HG02798 (cell line): ENCODE measurements at regions not wholly inside any gene's neighbourhood (a gene's known extent, or its start where the extent isn't known, plus 50 kb on each side); places are given as distances from the start of the nearest gene placed in this dataset.
"Not testable (repeated sequence)": the region's sequence is repeated elsewhere in the genome, so short reads cannot be mapped to it uniquely, and the experiment has no call there.

Experiments used
- ATAC-seq: cut with Tn5 transposase; IDR thresholded peaks from one replicate; pipeline ENCODE4 v1.9.1; 2021; ENCODE audit warnings: mild to moderate bottlenecking; ENCODE audit not compliant: unreplicated experiment, poor library complexity

GRCh38 chr13:26847281-26847680 lies 86.7 kb upstream of the GPR12 start:
- ATAC-seq: no peak

- ATAC-seq: not testable (repeated sequence)
Observed at GRCh38 chr13:26845063-26845462, 84.5 kb upstream of the GPR12 start.

DNA sequence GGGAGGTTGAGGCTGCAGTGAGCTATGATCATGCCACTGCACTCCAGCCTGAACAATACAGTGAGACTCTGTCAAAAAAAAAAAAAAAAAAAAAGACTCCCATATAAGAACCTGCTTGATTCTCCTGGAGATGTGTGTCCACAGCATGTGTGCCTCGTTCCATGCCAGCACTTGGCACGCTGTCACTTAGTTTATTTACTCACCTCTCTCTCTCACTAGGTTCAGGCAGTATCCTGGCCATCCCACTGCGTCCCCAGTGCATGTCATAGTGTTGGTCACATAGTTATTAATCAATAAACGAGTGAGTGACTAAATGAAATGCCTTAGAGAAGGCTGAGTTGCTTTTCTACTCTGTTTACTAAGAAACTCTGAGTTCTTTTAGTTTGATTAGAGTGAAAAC lies 79.1 kb upstream of the GPR12 start:
- ATAC-seq: no peak

- ATAC-seq: no peak
Observed at GRCh38 chr13:26838821-26839220, 78.2 kb upstream of the GPR12 start.

DNA sequence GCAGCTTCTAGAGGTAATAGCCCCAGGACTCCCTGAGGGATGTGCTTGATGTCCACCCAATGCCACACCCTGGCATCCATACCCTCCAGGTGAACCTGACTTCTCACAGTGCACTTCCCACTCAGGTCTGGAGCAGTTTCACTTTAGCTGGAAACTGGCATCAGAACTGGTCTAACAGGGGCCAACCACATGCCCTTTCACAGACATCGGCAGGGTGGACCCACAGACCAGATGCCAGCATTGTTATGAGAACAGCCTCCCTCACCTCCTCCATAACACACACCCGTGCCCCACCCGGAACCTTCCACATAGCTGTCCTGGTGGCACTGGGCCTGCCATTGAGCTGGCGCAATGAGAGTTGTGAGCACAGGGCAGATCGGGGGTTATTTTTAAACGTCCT lies 77.4 kb upstream of the GPR12 start:
- no peak for ATAC-seq

DNA sequence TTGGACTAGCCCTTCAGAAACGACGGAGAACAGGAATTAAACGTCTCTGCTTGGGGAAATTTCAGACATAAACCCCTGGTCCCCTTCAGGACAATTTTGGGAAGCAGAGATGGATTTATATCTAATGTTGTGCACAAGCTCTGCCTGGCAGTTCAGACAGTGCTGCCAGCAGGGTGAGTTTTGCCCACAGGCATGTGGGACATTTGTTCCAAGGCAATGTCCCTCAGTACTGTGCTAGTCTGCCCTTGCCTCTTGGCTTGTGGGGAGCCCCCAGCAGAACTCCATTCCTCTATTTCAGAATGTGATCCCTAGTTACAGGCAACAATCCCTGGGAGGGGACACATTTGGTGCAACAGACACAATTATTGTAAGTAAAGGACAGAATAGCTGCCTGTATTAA lies 76.5 kb upstream of the GPR12 start:
- no peak for ATAC-seq

DNA sequence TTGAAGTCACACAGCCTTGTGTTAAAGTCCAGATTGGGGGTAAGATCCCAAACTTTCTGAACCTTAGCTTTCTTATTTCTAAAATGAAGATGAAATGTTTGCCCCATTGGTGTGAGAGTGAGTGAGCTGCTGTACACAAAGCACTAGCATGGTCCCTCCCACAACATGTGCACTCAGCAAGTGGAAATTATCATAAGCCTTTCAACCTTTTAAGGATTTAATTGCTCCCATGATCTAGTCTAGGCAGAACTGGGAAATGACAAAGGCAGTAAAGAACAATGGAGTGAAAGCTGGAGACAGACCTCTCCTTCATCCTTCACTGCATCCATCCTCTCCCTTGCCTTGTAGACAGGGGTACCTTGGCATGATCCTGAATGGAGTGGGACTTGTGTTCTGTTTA lies 76.0 kb upstream of the GPR12 start:
- ATAC-seq: no peak

DNA sequence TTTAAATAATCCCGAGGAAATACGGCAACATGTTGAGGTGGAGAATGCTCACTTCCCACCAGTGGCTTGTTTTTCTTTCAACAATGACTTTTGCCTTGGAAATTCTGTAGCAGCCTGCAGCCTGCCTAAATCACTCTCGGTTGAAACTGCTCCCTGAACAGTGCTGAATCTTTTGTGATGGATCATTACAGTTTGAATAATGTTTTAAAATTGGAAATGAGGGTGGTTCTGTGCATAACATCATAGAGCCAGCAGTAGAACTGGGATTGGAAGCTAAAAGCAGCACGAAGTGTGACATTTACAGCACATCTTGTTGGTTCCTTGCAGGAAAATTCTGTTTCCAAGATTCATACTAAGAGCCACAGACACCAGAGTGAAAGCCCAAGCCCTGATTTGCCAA lies 74.1 kb upstream of the GPR12 start:
- ATAC-seq: no peak

GRCh38 chr13:26831336-26831908 lies 70.8 kb upstream of the GPR12 start:
- no peak for ATAC-seq

GRCh38 chr13:26829716-26830115 lies 69.1 kb upstream of the GPR12 start:
- ATAC-seq: no peak

GRCh38 chr13:26824581-26824980 lies 64.0 kb upstream of the GPR12 start:
- no peak for ATAC-seq

- ATAC-seq: no peak
Observed at GRCh38 chr13:26822146-26822545, 61.6 kb upstream of the GPR12 start.

DNA sequence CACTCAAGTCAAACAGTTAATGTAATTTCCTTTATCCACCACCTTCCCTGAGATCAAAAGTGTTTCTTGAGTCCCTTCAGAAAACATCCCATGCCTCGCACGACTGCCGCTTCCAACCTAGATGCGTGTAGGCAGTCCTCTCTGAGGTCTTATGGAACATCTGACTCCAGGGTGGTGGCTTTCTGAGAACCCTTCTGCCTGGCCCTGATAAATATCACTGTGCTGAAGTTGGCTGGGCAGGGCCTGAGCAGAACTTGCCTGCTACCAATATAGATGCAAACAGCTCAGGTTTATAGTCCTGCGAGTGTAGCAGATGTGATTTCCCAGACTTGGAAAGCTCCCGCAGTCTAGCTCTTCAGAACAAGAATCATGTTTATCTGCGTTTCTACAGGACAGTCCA lies 61.1 kb upstream of the GPR12 start:
- ATAC-seq: no peak

- no peak for ATAC-seq
Observed at GRCh38 chr13:26820871-26821270, 60.3 kb upstream of the GPR12 start.

DNA sequence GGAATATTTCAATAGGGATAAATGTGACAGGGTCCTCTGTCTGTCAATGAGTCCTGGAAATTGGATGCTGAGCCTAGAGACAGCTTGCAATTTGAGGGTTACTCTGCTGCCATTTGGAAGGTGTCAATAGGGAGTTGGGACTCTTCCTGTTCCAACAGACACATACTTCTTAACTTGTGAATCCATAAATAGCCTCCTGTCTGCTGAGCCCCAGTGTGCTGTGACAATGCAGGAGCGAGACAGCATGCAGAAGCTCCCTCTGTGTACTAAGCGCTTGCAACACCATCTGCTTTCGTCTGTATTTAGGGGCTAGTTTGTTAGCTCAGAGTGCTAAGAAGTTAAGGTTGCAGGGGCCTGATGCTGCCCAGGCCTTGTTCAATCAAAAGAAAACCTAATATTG lies 58.5 kb upstream of the GPR12 start:
- no peak for ATAC-seq

DNA sequence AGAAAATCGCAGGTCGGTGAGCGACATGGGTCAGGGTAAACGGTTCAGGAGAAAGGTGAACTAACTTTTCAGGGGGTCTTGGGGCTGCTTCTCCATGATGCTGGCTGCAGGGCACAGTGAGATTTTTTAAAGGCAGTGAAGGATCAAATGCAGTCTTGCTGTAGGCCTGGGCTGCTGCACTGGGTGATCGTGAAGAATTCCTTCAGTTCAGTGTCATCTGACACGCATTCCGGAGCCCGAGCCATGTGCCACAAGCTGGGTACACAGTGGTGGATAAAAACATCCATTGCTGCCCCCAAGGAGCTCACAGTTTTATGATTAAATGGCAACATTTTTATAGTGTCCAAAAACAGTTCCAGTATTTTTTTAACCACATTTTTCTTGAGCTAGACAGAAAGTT lies 56.3 kb upstream of the GPR12 start:
- no peak for ATAC-seq

DNA sequence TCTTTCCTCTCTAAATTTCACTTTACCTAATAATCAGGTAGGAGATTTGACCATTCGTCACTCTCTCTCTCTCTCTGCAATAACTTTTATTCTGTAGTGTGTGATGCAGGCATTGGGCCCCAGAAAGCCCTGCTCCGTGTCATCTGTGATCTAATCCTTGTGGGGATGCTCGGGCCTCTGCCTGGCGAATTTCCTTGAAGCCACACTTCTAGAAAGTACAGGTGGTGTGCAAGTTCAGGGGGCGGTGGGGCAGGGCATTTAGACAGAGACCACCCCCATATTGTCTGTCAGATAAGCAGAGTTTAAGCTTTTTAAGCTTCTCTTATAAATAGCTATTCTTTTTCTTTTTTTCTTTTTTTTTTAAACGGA lies 53.4 kb upstream of the GPR12 start:
- no peak for ATAC-seq

GRCh38 chr13:26813321-26813979 lies 52.9 kb upstream of the GPR12 start:
- no peak for ATAC-seq

- ATAC-seq: no peak
Observed at GRCh38 chr13:26811581-26811980, 51.0 kb upstream of the GPR12 start.
